GM12872 (cell line): ENCODE measurements at regions not wholly inside any gene's neighbourhood (a gene's known extent, or its start where the extent isn't known, plus 50 kb on each side); places are given as distances from the start of the nearest gene placed in this dataset.

ENCODE experiments used
- CTCF ChIP-seq: IDR thresholded peaks from 3 replicates; pipeline ENCODE4 v1.5.1; 2011; ENCODE audit warnings: low read depth, mild to moderate bottlenecking, low read length, moderate library complexity; ENCODE audit not compliant: insufficient read depth

- TF ChIP-seq CTCF: no peak
Measured at GRCh38 chr5:52139888-52140615, 647.7 kb upstream of the ITGA1 start.

- TF ChIP-seq CTCF: no peak
Measured at GRCh38 chr5:52148679-52149078, 639.0 kb upstream of the ITGA1 start.

GRCh38 chr5:52150501-52150900 lies 637.2 kb upstream of the ITGA1 start:
- no peak for TF ChIP-seq CTCF

- no peak for TF ChIP-seq CTCF
Measured at GRCh38 chr5:52173133-52173532, 614.6 kb upstream of the ITGA1 start.

GRCh38 chr5:52177193-52177592 lies 610.5 kb upstream of the ITGA1 start:
- no peak for TF ChIP-seq CTCF

GRCh38 chr5:52181403-52181802 lies 606.3 kb upstream of the ITGA1 start:
- TF ChIP-seq CTCF: no peak

GRCh38 chr5:52190737-52191136 lies 597.0 kb upstream of the ITGA1 start:
- no peak for TF ChIP-seq CTCF
